ENCODE measurements at regions not wholly inside any gene's neighbourhood (a gene's known extent, or its start where the extent isn't known, plus 50 kb on each side); places are given as distances from the start of the nearest gene placed in this dataset.

DNA sequence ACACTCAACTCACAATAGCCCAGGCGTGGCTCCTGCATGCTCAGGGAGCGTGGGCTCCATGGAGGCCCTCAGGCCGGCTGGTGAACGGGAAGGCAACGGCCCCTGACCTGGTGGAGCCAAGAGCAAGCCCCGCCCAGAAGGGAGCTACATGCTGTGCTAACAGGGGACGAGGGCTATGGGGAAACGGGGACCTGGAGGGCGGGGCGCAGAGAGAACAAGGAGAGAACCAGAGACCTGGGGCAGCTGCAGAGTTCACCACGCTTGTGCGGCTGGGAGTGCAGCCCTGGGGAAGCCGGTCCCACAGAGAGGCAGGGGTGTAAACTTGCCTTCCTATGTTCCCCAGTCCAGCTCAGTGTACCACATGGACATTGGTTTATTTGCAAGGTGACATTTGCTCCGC is 69.2 kb upstream of the PPP2R2D start:
- ChIA-PET POLR2A (no interaction called here), CTCF (no interaction called here)
- 74% methylated on average over 13 of the region's 14 CpGs for WGBS (ENCODE audit: insufficient coverage)
- DNase-seq = no peak
- Histone ChIP-seq H3K36me3 (ENCODE audit: control insufficient read depth in 4 of 4, insufficient read depth in 4 of 4, low read length in 3 of 4) (no peaks in the 10 kb centered on the region), H3K4me3 (ENCODE audit: control insufficient read depth in 1 of 7, extremely low read depth in 1 of 7, insufficient read depth in 4 of 7, low read depth in 2 of 7, low read length in 6 of 7) (no peak overlapping the region), H3K27me3 (replicated peaks in 2 of 5; ENCODE audit: control insufficient read depth in 4 of 5, insufficient read depth in 5 of 5, low read length in 4 of 5) (peaks cover 0 to 15% (median 0%) of the 10 kb centered on the region in 5 experiments), H3K4me1 (ENCODE audit: control extremely low read depth in 1 of 4, control insufficient read depth in 4 of 4, insufficient read depth in 4 of 4, low read length in 3 of 4) (no peaks in the 10 kb centered on the region), H3K27ac (ENCODE audit: insufficient read depth in 1 of 2, low read depth in 1 of 2, low read length in 2 of 2, poor library complexity in 1 of 2, severe bottlenecking in 2 of 2) (no peak overlapping the region), H3K9me3 (ENCODE audit: control extremely low read depth in 1 of 5, control insufficient read depth in 4 of 5, insufficient read depth in 2 of 5, low read depth in 1 of 5, low read length in 4 of 5) (peaks cover 0 to 13% (median 0%) of the 10 kb centered on the region in 5 experiments)

DNA sequence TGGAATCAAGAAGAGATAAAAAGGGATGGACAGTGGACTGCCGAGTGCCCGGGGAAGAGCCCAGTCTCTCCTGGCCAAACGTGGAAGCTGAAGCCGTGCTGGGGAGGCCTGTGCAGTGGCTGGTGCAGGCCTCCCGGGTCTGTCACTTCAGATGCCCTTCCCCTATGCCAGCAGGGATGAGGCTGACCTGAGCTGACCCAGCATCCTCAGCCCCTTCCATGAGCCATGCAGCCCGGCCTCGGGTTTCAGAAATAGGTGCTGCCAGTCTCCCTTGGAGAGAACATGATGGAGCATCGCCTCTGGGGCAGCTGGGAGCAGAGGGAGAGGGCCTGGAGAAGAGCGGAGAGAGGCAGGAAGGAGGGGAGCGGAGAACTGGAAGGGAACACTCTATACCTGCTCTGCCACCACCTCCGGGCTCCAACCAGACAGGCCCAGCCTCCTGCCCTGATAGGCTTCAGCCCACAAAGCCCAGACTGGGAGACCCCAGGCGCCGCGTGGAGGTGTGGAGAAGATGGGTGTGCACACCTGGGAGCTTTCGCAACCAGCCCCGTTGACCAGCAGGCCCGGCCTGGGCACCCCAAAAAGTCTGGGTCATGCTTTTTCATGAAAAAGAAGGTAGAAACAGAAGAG is 68.6 kb upstream of the PPP2R2D start:
- Histone ChIP-seq H3K27me3 (replicated peaks in 2 of 5; ENCODE audit: control insufficient read depth in 4 of 5, insufficient read depth in 5 of 5, low read length in 4 of 5) (peaks cover 0 to 15% (median 0%) of the 10 kb centered on the region in 5 experiments), H3K9me3 (ENCODE audit: control extremely low read depth in 1 of 5, control insufficient read depth in 4 of 5, insufficient read depth in 2 of 5, low read depth in 1 of 5, low read length in 4 of 5) (peaks cover 0 to 13% (median 0%) of the 10 kb centered on the region in 5 experiments), H3K27ac (ENCODE audit: insufficient read depth in 1 of 2, low read depth in 1 of 2, low read length in 2 of 2, poor library complexity in 1 of 2, severe bottlenecking in 2 of 2) (no peak overlapping the region), H3K4me3 (ENCODE audit: control insufficient read depth in 1 of 7, extremely low read depth in 1 of 7, insufficient read depth in 4 of 7, low read depth in 2 of 7, low read length in 6 of 7) (no peak overlapping the region), H3K4me1 (ENCODE audit: control extremely low read depth in 1 of 4, control insufficient read depth in 4 of 4, insufficient read depth in 4 of 4, low read length in 3 of 4) (no peaks in the 10 kb centered on the region), H3K36me3 (ENCODE audit: control insufficient read depth in 4 of 4, insufficient read depth in 4 of 4, low read length in 3 of 4) (no peaks in the 10 kb centered on the region)
- WGBS (ENCODE audit: insufficient coverage) = 92% methylated on average over 14 of the region's 17 CpGs
- no peak for DNase-seq
- CTCF ChIA-PET = no interaction called here
- POLR2A ChIA-PET = no interaction called here

DNA sequence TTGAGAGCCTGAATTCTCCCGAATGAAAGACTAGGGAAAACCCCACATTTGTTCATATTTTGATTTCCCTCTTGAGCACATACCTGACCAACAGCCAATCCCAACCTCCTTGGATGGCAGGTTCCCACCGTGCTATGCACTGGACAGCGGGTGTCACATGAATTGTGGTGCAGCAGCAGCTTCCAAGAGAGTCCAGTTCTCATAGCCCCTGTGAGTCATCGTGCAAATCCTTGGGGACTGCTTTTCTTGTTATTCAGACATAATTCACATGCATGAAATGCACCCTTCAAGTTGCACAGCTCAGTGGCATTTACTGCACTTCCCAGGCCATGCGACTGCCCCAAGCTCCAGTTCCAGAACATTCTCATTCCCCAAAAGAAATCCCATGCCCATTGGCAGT is 67.8 kb upstream of the PPP2R2D start:
- ChIA-PET POLR2A (no interaction called here), CTCF (no interaction called here)
- Histone ChIP-seq H3K4me1 (ENCODE audit: control extremely low read depth in 1 of 4, control insufficient read depth in 4 of 4, insufficient read depth in 4 of 4, low read length in 3 of 4) (no peaks in the 10 kb centered on the region), H3K27me3 (replicated peaks in 2 of 5; ENCODE audit: control insufficient read depth in 4 of 5, insufficient read depth in 5 of 5, low read length in 4 of 5) (peaks cover 0 to 15% (median 0%) of the 10 kb centered on the region in 5 experiments), H3K4me3 (ENCODE audit: control insufficient read depth in 1 of 7, extremely low read depth in 1 of 7, insufficient read depth in 4 of 7, low read depth in 2 of 7, low read length in 6 of 7) (no peak overlapping the region), H3K36me3 (ENCODE audit: control insufficient read depth in 4 of 4, insufficient read depth in 4 of 4, low read length in 3 of 4) (no peaks in the 10 kb centered on the region), H3K9me3 (ENCODE audit: control extremely low read depth in 1 of 5, control insufficient read depth in 4 of 5, insufficient read depth in 2 of 5, low read depth in 1 of 5, low read length in 4 of 5) (peaks cover 0 to 13% (median 0%) of the 10 kb centered on the region in 5 experiments), H3K27ac (ENCODE audit: insufficient read depth in 1 of 2, low read depth in 1 of 2, low read length in 2 of 2, poor library complexity in 1 of 2, severe bottlenecking in 2 of 2) (no peak overlapping the region)
- no peak for DNase-seq
- 93% methylated on average over 4 of the region's 5 CpGs for WGBS (ENCODE audit: insufficient coverage)

DNA sequence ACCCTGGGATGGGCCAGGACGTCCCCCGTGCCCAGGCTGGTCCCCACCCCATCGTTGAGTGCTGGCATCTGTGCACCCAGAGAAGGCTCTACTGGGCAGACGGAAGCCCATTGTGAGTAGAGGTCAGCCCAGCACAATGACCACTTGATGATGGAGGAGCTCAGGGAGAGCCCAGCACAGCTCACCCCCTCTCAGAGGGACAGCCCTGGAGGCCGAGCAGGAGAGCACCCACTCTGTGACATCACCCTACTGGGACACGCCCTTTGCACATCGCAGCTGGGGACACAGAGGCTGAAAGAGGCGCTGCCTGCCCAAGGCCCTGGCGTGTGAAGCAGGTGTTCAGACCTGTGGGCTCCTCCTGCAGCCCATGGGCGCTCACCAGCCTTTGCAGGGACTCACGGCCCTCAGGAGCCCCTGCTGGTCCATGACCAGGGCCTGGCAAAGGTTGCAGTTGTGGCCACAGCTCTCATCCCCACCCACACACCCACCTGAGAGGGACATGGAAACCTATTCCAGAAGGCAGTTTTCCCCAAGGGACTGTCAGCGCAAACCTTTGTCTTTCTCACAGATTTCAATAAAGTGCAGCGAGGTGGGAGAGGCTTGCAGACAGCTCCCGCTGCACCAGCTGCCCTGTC is 67.2 kb upstream of the PPP2R2D start:
- Histone ChIP-seq H3K4me1 (ENCODE audit: control extremely low read depth in 1 of 4, control insufficient read depth in 4 of 4, insufficient read depth in 4 of 4, low read length in 3 of 4) (no peaks in the 10 kb centered on the region), H3K27me3 (replicated peaks in 2 of 5; ENCODE audit: control insufficient read depth in 4 of 5, insufficient read depth in 5 of 5, low read length in 4 of 5) (peaks cover 0 to 15% (median 0%) of the 10 kb centered on the region in 5 experiments), H3K27ac (ENCODE audit: insufficient read depth in 1 of 2, low read depth in 1 of 2, low read length in 2 of 2, poor library complexity in 1 of 2, severe bottlenecking in 2 of 2) (no peak overlapping the region), H3K4me3 (ENCODE audit: control insufficient read depth in 1 of 7, extremely low read depth in 1 of 7, insufficient read depth in 4 of 7, low read depth in 2 of 7, low read length in 6 of 7) (no peak overlapping the region), H3K36me3 (ENCODE audit: control insufficient read depth in 4 of 4, insufficient read depth in 4 of 4, low read length in 3 of 4) (no peaks in the 10 kb centered on the region), H3K9me3 (ENCODE audit: control extremely low read depth in 1 of 5, control insufficient read depth in 4 of 5, insufficient read depth in 2 of 5, low read depth in 1 of 5, low read length in 4 of 5) (peaks cover 0 to 13% (median 0%) of the 10 kb centered on the region in 5 experiments)
- DNase-seq = no peak
- WGBS (ENCODE audit: insufficient coverage) = 96% methylated on average over 12 of the region's 14 CpGs
- CTCF ChIA-PET = interaction anchor here (0.9 kb wide), 1 partner anchor 380 kb away, joined by 3 read pairs; no protein-coding TSS in a partner anchor
- POLR2A ChIA-PET = no interaction called here

- H3K27me3 ChIP-seq (replicated peaks in 2 of 5; ENCODE audit: control insufficient read depth in 4 of 5, insufficient read depth in 5 of 5, low read length in 4 of 5) = peaks cover 0 to 12% (median 0%) of the 10 kb centered on the region in 5 experiments
- peaks cover 0 to 13% (median 0%) of the 10 kb centered on the region in 5 experiments for H3K9me3 ChIP-seq (ENCODE audit: control extremely low read depth in 1 of 5, control insufficient read depth in 4 of 5, insufficient read depth in 2 of 5, low read depth in 1 of 5, low read length in 4 of 5)
- ChIA-PET CTCF (interaction anchor here (0.9 kb wide), 1 partner anchor 381 kb away, joined by 3 read pairs; no protein-coding TSS in a partner anchor), POLR2A (no interaction called here)
- no peak overlapping the region for H3K27ac ChIP-seq (ENCODE audit: insufficient read depth in 1 of 2, low read depth in 1 of 2, low read length in 2 of 2, poor library complexity in 1 of 2, severe bottlenecking in 2 of 2)
- no peaks in the 10 kb centered on the region for H3K36me3 ChIP-seq (ENCODE audit: control insufficient read depth in 4 of 4, insufficient read depth in 4 of 4, low read length in 3 of 4)
- H3K4me3 ChIP-seq (ENCODE audit: control insufficient read depth in 1 of 7, extremely low read depth in 1 of 7, insufficient read depth in 4 of 7, low read depth in 2 of 7, low read length in 6 of 7) = no peak overlapping the region
- DNase-seq = no peak
- no peaks in the 10 kb centered on the region for H3K4me1 ChIP-seq (ENCODE audit: control extremely low read depth in 1 of 4, control insufficient read depth in 4 of 4, insufficient read depth in 4 of 4, low read length in 3 of 4)
- WGBS (ENCODE audit: insufficient coverage) = 94% methylated on average over 8 of the region's 8 CpGs
Observed at GRCh38 chr10:131834152-131834810, 66.5 kb upstream of the PPP2R2D start.

DNA sequence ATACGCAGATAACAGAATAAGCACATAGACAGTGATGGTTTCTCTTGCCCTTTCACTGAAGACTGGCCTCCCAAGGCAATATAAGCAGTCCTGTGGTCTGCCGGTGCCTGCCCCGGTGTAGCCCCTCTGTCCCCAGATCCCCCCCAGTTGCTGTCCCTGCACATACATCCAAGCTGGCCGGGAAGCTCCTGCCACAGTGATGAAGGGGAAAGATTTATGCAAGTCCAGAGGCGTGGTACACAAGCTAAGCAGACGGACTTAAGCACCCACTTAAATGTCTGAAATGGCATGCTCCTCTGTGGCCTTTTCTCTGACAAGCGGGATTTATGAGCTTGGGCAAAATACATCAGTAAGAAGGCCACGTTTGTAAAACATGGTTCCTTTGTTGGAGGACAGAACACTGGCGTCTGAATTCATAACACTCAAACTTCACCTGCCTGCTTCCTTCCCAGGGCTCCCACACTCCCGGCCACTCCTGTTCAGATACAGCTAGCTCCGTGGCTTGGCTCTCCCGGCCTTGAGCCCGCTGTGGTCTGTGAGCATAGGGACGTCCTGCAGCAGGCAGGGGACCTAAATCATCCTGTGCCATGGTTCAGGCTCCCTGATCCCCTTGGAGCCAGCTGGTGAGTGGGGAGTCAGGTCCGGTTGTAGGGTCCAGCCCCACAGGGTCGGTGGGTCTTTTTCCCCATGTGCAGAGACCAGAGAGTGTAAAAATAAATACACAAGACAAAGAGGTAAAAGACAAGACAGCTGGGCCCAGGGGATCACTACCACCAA is 61.7 kb upstream of the PPP2R2D start:
- ChIA-PET CTCF (interaction anchor here (0.9 kb wide), 1 partner anchor 13 kb away, joined by 4 read pairs; no protein-coding TSS in a partner anchor), POLR2A (no interaction called here)
- no peak for DNase-seq
- peaks cover 0 to 11% (median 0%) of the 10 kb centered on the region in 5 experiments for H3K9me3 ChIP-seq (ENCODE audit: control extremely low read depth in 1 of 5, control insufficient read depth in 4 of 5, insufficient read depth in 2 of 5, low read depth in 1 of 5, low read length in 4 of 5)
- H3K36me3 ChIP-seq (ENCODE audit: control insufficient read depth in 4 of 4, insufficient read depth in 4 of 4, low read length in 3 of 4) = no peaks in the 10 kb centered on the region
- no peak overlapping the region for H3K27ac ChIP-seq (ENCODE audit: insufficient read depth in 1 of 2, low read depth in 1 of 2, low read length in 2 of 2, poor library complexity in 1 of 2, severe bottlenecking in 2 of 2)
- 86% methylated on average over 12 of the region's 16 CpGs for WGBS (ENCODE audit: insufficient coverage)
- H3K27me3 ChIP-seq (replicated peaks in 2 of 5; ENCODE audit: control insufficient read depth in 4 of 5, insufficient read depth in 5 of 5, low read length in 4 of 5) = no peaks in the 10 kb centered on the region
- peaks cover 0 to 11% (median 8%) of the 10 kb centered on the region in 4 experiments for H3K4me1 ChIP-seq (ENCODE audit: control extremely low read depth in 1 of 4, control insufficient read depth in 4 of 4, insufficient read depth in 4 of 4, low read length in 3 of 4)
- H3K4me3 ChIP-seq (ENCODE audit: control insufficient read depth in 1 of 7, extremely low read depth in 1 of 7, insufficient read depth in 4 of 7, low read depth in 2 of 7, low read length in 6 of 7) = no peak overlapping the region

Data from common myeloid progenitor, CD34-positive (primary cell).